Small intestine (tissue), 7 donors: ENCODE measurements at regions not wholly inside any gene's neighbourhood (a gene's known extent, or its start where the extent isn't known, plus 50 kb on each side); places are given as distances from the start of the nearest gene placed in this dataset.
"Not testable (repeated sequence)": the region's sequence is repeated elsewhere in the genome, so short reads cannot be mapped to it uniquely, and the experiment has no call there.

Experiments used
- DNase-seq, 2 donors: peaks; one replicate each; pipeline versions ENCODE4 v3.0.0 to v3.0.0-alpha.2; 2013
- FAIRE-seq: peaks from 2 replicates; lab custom pipeline; 2012; peaks lifted over from hg19 to GRCh38; lab: Jason Lieb, UNC
- H3K27ac ChIP-seq, 3 donors: one replicate each; pipeline ENCODE4 v1.5.1; 2013; ENCODE audit warnings: low read length in 2 of 3, mild to moderate bottlenecking in 2 of 3, control low read depth in 1 of 3, inconsistent platforms in 1 of 3, low read depth in 1 of 3, moderate library complexity in 1 of 3
- H3K27me3 ChIP-seq, 3 donors: one replicate each; pipeline ENCODE4 v1.6.1; 2013; ENCODE audit warnings: low read length in 3 of 3, inconsistent platforms in 1 of 3; ENCODE audit not compliant: control insufficient read depth in 3 of 3, insufficient read depth in 3 of 3
- H3K36me3 ChIP-seq, 3 donors: one replicate each; pipeline ENCODE4 v1.6.1; 2013; ENCODE audit warnings: low read length in 3 of 3, inconsistent platforms in 1 of 3, low read depth in 1 of 3, mild to moderate bottlenecking in 1 of 3, moderate library complexity in 1 of 3; ENCODE audit not compliant: control insufficient read depth in 3 of 3, insufficient read depth in 2 of 3
- H3K4me1 ChIP-seq, 3 donors: one replicate each; pipeline ENCODE4 v1.6.1; 2013; ENCODE audit warnings: low read length in 2 of 3, inconsistent platforms in 1 of 3, low read depth in 1 of 3, mild to moderate bottlenecking in 1 of 3, moderate library complexity in 1 of 3; ENCODE audit not compliant: control insufficient read depth in 3 of 3, insufficient read depth in 2 of 3
- H3K4me3 ChIP-seq, 3 donors: one replicate each; pipeline ENCODE4 v1.5.1; 2013; ENCODE audit warnings: low read length in 3 of 3, control low read depth in 1 of 3, inconsistent platforms in 1 of 3, low read depth in 1 of 3, mild to moderate bottlenecking in 1 of 3, moderate library complexity in 1 of 3
- H3K9me3 ChIP-seq, 2 donors: one replicate each; pipeline ENCODE4 v1.6.1; 2013; ENCODE audit warnings: low read depth in 1 of 2, low read length in 1 of 2; ENCODE audit not compliant: control insufficient read depth in 2 of 2, insufficient read depth in 1 of 2
- WGBS, 3 donors: extraction: QIAGEN DNeasy Blood & Tissue Kit; methylation state at CpG; one replicate each; pipeline ENCODE4 v1.1.7; 2013; 5-methylcytosine and 5-hydroxymethylcytosine counted together
- donor health status: healthy with polysubstance abuse.
- donor health status: control.
- donor health status: control.
- donor health status: Bipolar disorder and iron deficiency.
- donor health status: healthy.

DNA sequence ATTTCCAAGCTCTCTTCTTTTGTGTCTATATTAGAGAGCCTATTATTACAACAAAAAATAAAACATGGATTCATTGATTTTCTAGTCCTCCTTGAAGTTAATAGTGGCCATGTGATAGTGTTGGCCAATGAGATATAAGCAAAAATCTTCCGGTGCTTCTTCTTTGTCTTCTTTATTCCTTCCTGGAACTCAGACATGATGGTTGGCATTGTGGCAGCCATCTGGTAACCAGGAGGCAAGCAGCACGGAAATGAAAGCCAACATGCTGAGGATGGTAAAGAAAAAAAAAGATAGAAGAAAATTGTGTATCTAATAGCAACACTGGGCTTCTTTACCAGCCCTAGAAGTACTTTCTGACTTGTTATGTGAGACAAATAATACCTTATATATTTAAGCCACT lies 50.8 kb upstream of the SEL1L start:
- no peak overlapping the region for H3K27ac ChIP-seq
- peaks cover 0 to 3% of the 10 kb centered on the region in 2 donors for H3K9me3 ChIP-seq
- WGBS, 3 donors, result 88 to 97% (median 92%) methylated on average over 2 of the region's 2 CpGs
- H3K4me3 ChIP-seq, result no peak overlapping the region
- peaks cover 0 to 3% (median 0%) of the 10 kb centered on the region in 3 donors for H3K4me1 ChIP-seq
- H3K36me3 ChIP-seq, result no peaks in the 10 kb centered on the region
- H3K27me3 ChIP-seq, result peaks cover 0 to 1% (median 0%) of the 10 kb centered on the region in 3 donors
- FAIRE-seq (no peak), DNase-seq (no peak)

DNA sequence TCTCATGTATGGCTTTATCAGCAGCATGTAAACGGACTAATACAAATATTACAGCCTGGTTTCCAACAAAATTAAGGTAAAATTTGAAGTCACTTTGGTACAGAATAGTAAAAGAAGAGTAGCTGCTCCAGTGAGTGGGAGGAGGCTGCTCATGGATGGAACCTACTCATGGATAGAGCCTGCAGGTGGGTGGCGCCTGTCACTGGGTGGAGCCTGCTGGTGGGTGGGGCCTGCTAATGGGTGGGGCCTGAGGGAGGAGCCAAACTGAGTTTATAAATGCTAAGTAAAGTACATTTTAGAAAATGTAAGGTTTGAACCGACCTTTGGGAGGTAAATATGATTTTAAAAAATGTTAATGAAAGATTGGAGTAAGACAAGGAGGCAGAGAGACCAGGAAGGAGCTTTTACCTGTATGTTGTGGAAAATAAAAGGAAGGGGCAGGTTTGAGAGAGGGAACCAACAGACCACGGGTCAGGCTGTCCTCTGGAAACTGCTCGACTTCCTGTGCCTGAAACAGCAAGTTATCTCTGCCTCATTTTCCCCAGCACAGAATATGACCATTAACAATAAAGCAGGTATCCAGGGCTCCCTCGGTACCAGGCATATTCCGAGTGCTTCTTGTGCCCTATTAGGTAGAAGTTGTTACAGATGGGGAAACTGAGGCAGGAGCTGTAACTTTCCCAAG lies 55.9 kb upstream of the SEL1L start:
- no peak overlapping the region for H3K27ac ChIP-seq
- FAIRE-seq (no peak), DNase-seq (no peak)
- H3K9me3 ChIP-seq, result peaks cover 0 to 2% of the 10 kb centered on the region in 2 donors
- WGBS, 3 donors, result 82 to 88% (median 87%) methylated on average over 7 of the region's 7 CpGs
- H3K4me3 ChIP-seq, result no peak overlapping the region
- H3K27me3 ChIP-seq, result peaks cover 0 to 1% (median 0%) of the 10 kb centered on the region in 3 donors
- H3K36me3 ChIP-seq, result no peaks in the 10 kb centered on the region
- peaks cover 0 to 3% (median 0%) of the 10 kb centered on the region in 3 donors for H3K4me1 ChIP-seq

DNA sequence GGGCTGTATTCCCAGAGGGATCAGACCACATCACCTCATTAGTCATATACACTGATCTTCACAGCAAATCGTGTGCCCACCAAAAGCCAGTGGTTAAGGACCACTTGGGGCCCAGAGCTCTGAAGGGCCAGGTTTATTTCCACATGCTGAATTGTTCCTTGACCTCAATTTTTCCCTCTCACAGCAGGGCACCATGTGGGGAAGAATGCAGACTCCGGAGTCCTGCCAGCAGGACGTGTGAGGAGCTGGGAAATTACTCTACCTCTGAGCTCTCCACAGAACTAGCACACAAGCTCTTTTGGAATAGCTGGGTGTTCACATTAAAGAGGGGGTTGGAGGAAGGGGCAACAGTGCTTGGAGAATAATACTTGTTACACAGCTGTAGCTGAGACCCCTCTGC lies 57.6 kb upstream of the SEL1L start:
- no peaks in the 10 kb centered on the region for H3K9me3 ChIP-seq
- no peak overlapping the region for H3K27ac ChIP-seq
- H3K4me3 ChIP-seq, result no peak overlapping the region
- DNase-seq (no peak), FAIRE-seq (no peak)
- 71 to 73% (median 72%) methylated on average over 3 of the region's 3 CpGs for WGBS, 3 donors
- no peaks in the 10 kb centered on the region for H3K36me3 ChIP-seq
- H3K4me1 ChIP-seq, result peaks cover 0 to 3% (median 0%) of the 10 kb centered on the region in 3 donors
- peaks cover 0 to 1% (median 0%) of the 10 kb centered on the region in 3 donors for H3K27me3 ChIP-seq

DNA sequence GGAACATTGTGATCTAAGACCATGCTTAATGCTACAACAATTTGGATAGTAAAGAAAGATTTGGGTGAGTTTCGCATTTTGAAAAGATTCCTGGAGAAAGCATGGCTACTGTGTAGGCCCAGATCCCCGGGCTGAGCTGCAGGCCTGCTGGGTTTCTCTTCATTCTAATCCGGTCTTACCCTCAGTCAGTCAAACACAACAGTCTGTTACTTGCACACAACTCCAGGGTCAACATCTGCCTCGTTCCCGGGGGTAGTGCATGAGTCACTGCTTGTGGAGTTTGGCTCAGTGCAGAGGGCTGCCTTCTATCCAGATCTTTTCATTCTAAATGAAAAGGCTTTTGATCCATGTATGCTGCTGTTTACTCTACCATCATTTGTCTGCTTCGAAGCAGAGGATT lies 60.4 kb upstream of the SEL1L start:
- H3K27ac ChIP-seq, result no peak overlapping the region
- no peaks in the 10 kb centered on the region for H3K36me3 ChIP-seq
- no peak for DNase-seq
- no peak for FAIRE-seq
- H3K9me3 ChIP-seq, result no peaks in the 10 kb centered on the region
- no peaks in the 10 kb centered on the region for H3K4me1 ChIP-seq
- H3K27me3 ChIP-seq, result no peaks in the 10 kb centered on the region
- 43 to 47% (median 46%) methylated on average over 6 of the region's 6 CpGs for WGBS, 3 donors
- H3K4me3 ChIP-seq, result no peak overlapping the region

DNA sequence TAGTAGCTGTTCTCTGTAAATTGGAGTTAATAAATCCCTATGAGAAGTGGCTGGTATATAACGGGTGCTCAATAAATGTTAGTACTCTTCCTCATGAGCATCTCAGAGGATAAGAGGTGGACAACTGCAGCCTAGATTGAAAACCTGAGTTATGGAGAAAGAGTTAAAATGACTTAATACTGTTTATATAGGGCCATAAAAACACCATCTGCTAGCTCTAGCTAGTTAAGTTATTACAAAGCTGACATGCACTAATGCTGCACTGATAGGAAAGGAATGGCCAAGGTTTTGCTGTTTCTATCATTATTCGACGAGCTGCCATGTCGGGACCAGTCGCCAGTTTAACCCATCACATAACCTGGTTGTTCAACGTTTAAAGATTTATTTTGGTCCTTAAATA lies 72.0 kb upstream of the SEL1L start:
- Histone ChIP-seq H3K9me3 (no peaks in the 10 kb centered on the region), H3K4me1 (no peaks in the 10 kb centered on the region), H3K27ac (no peak overlapping the region), H3K27me3 (no peaks in the 10 kb centered on the region), H3K36me3 (no peaks in the 10 kb centered on the region), H3K4me3 (no peak overlapping the region)
- no peak for FAIRE-seq
- no peak for DNase-seq
- 29 to 50% (median 46%) methylated on average over 6 of the region's 6 CpGs for WGBS, 3 donors

DNA sequence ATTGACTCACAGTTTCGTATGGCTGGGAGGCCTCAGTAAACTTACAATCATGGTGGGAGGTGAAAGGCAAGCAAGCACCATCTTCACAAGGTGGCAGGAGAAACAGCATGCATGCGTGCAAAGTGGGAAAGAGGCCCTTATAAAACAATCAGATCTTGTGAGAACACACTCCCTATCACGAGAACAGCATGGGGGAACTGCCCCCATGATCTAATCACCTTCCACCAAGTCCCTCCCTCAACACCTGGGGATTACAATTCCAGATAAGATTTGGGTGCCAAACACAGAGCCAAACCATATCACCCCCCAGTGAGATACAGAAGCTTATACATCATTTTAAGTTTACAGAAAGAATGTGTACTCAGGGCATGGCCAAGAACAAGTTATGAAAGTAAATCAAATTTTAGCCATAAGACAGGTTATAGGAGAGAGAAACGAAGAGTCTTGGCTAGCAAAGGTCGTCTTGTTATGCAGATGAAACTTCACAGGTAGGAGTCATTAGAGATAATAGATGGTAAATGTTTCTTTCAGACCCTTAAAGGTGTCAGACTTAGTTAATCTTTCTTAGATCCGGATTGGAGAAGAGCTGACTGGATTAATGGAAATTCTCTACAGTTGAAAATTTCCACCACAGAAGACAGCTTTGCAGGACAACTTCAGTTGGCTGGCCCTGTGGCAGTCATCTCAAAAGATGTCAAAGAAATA lies 79.8 kb upstream of the SEL1L start:
- H3K27ac ChIP-seq, result no peak overlapping the region
- no peaks in the 10 kb centered on the region for H3K36me3 ChIP-seq
- 33 to 50% (median 39%) methylated on average over 6 of the region's 6 CpGs for WGBS, 3 donors

DNA sequence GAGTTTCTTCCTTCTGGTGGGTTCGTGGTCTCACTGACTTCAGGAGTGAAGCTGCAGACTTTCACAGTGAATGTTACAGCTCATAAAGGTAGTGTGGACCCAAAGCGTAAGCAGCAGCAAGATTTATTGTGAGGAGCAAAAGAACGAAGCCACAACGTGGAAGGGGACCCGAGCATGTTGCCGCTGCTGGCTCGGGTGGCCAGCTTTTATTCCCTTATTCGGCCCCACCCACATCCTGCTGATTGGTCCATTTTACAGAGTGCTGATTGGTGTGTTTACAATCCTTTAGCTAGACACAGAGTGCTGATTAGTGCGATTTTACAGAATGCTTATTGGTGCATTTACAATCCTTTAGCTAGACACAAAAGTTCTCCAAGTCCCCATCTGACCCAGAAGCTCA lies 80.6 kb upstream of the SEL1L start:
- FAIRE-seq, result not testable (repeated sequence)

More for the DNA sequence above, 79.8 kb upstream of the SEL1L start:
- Histone ChIP-seq H3K27me3 (no peaks in the 10 kb centered on the region), H3K4me3 (no peak overlapping the region), H3K9me3 (peaks cover 0 to 3% of the 10 kb centered on the region in 2 donors), H3K4me1 (no peaks in the 10 kb centered on the region)
- FAIRE-seq (no peak), DNase-seq (no peak)

DNA sequence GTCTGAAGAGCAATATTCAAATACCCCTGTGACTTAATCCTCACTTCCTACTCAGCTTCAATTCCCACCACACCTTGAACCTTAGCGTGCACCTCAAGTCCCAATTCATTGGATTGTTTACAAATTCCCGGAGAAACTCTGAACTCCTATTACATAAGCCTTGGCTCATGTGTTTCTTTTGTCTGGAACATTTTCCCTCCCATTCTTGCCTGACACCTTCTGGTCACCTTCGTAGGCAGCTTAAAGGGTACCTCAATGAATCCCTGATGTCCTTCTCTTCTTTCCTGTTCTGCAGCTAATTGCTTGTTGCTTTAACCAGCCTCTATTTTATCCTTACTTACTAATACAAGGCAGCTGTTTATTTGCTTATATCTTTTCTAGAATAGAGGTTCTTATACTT lies 85.0 kb upstream of the SEL1L start:
- Histone ChIP-seq H3K4me3 (no peak overlapping the region), H3K4me1 (no peaks in the 10 kb centered on the region), H3K27me3 (no peaks in the 10 kb centered on the region), H3K36me3 (no peaks in the 10 kb centered on the region), H3K27ac (no peak overlapping the region), H3K9me3 (peaks cover 0 to 3% of the 10 kb centered on the region in 2 donors)
- WGBS, 3 donors, result 16 to 41% (median 25%) methylated on average over 3 of the region's 3 CpGs
- FAIRE-seq (no peak), DNase-seq (no peak)

More for the DNA sequence above, 80.6 kb upstream of the SEL1L start:
- H3K4me1 ChIP-seq, DNase-seq, H3K36me3 ChIP-seq, H3K27ac ChIP-seq, H3K27me3 ChIP-seq, H3K9me3 ChIP-seq, H3K4me3 ChIP-seq: not testable (repeated sequence)
- WGBS, 3 donors, result 82 to 90% (median 87%) methylated on average over 9 of the region's 9 CpGs
